Gastrocnemius medialis (tissue), 4 donors: ENCODE measurements at regions not wholly inside any gene's neighbourhood (a gene's known extent, or its start where the extent isn't known, plus 50 kb on each side); places are given as distances from the start of the nearest gene placed in this dataset.

Experiments
- ATAC-seq, 2 donors: fragments of 150-250 bp; one replicate each; pipeline ENCODE4 v1.9.1; 2016
- DNase-seq, 2 donors: peaks; one replicate each; pipeline ENCODE4 v3.0.0-alpha.2; 2019
- H3K27ac ChIP-seq, 4 donors: fragments of 200-600 bp; sonication (generic); 1 replicate in 1 of 4; 2 replicates in 3 of 4; pipeline ENCODE4 v1.5.1; 2016 to 2018; ENCODE audit warnings: mild to moderate bottlenecking in 2 of 4, moderate library complexity in 1 of 4
- H3K27me3 ChIP-seq, 3 donors: fragments of 200-600 bp; sonication (generic) in 2 of 3; 1 replicate in 1 of 3; 2 replicates in 2 of 3; pipeline versions ENCODE4 v1.5.1 to v1.6.0; 2016 to 2019; ENCODE audit warnings: mild to moderate bottlenecking in 1 of 3, moderate library complexity in 1 of 3
- H3K36me3 ChIP-seq, 2 donors: fragments of 200-600 bp; sonication (generic) in 1 of 2; one replicate each; pipeline ENCODE4 v1.5.1; 2017 to 2018
- H3K4me1 ChIP-seq, 2 donors: fragments of 200-600 bp; sonication (generic) in 1 of 2; one replicate each; pipeline ENCODE4 v1.5.1; 2016 to 2017; ENCODE audit warnings: mild to moderate bottlenecking in 2 of 2
- H3K4me3 ChIP-seq, 4 donors: fragments of 200-600 bp; sonication (generic) in 3 of 4; 1 replicate in 1 of 4; 2 replicates in 3 of 4; pipeline ENCODE4 v1.5.1; 2016 to 2019; ENCODE audit warnings: mild to moderate bottlenecking in 2 of 4
- H3K9me3 ChIP-seq, 3 donors: fragments of 200-600 bp; sonication (generic) in 2 of 3; 1 replicate in 1 of 3; 2 replicates in 2 of 3; pipeline ENCODE4 v1.5.1; 2016 to 2019
- CTCF ChIP-seq, 5 experiments: fragments of 450-650 bp in 3 of 5; fragments of 200-600 bp in 2 of 5; sonication (generic) in 2 of 5; IDR thresholded peaks in 4 of 5; conservative IDR thresholded peaks in 1 of 5; 1 replicate in 4 of 5; 2 replicates in 1 of 5; pipeline ENCODE4 v1.5.1; 2016 to 2019; ENCODE audit warnings: antibody characterized with exemption in 5 of 5, mild to moderate bottlenecking in 3 of 5, moderate library complexity in 3 of 5
- POLR2A ChIP-seq, 2 donors: fragments of 450-650 bp; IDR thresholded peaks; one replicate each; pipeline ENCODE4 v1.6.1; 2017; ENCODE audit warnings: antibody characterized with exemption in 2 of 2, mild to moderate bottlenecking in 2 of 2, moderate library complexity in 2 of 2
- in situ Hi-C, 4 donors: fragments of 200-750 bp; cut with MboI; loops; one replicate each; pipeline versions ENCODE4 v1.15.0 to v1.8.0; 2017; ENCODE audit warnings: low sequenced_read_pairs in 4 of 4
- intact Hi-C: fragments of 100-400 bp; cut with DNase I; formaldehyde crosslinking; loops from one replicate; pipeline ENCODE4 v1.15.1; 2023; ENCODE audit warnings: low total_unique reads

- no peaks in the 10 kb centered on the region for H3K4me1 ChIP-seq
These were observed 522.5 kb downstream of the ETV1 start for GRCh38 chr7:13466874-13467547.

GRCh38 chr7:13476881-13477444 lies 512.5 kb downstream of the ETV1 start:
- H3K4me3 ChIP-seq = no peak overlapping the region
- H3K27ac ChIP-seq = no peak overlapping the region
- intact Hi-C loops (no loop called here), in situ Hi-C loops (no loop called here)
- no peaks in the 10 kb centered on the region for H3K9me3 ChIP-seq
- ATAC-seq (no peak), DNase-seq (no peak)
- H3K36me3 ChIP-seq = no peaks in the 10 kb centered on the region
- no peaks in the 10 kb centered on the region for H3K27me3 ChIP-seq
- TF ChIP-seq POLR2A (IDR thresholded peaks at IDR 0.05) (no peak), CTCF (IDR thresholded peaks at IDR 0.05 in 4 of 5, conservative IDR thresholded peaks at IDR 0.05 in 1 of 5) (no peak)
- H3K4me1 ChIP-seq = no peaks in the 10 kb centered on the region

More at GRCh38 chr7:13466874-13467547, 522.5 kb downstream of the ETV1 start:
- H3K9me3 ChIP-seq = no peaks in the 10 kb centered on the region
- intact Hi-C loops = no loop called here
- no peak overlapping the region for H3K27ac ChIP-seq
- no peaks in the 10 kb centered on the region for H3K27me3 ChIP-seq
- H3K36me3 ChIP-seq = no peaks in the 10 kb centered on the region
- ATAC-seq (no peak), DNase-seq (no peak)
- in situ Hi-C loops = no loop called here
- no peak for TF ChIP-seq POLR2A (IDR thresholded peaks at IDR 0.05)
- TF ChIP-seq CTCF (IDR thresholded peaks at IDR 0.05 in 4 of 5, conservative IDR thresholded peaks at IDR 0.05 in 1 of 5) = no peak
- no peak overlapping the region for H3K4me3 ChIP-seq

GRCh38 chr7:13489386-13489785 lies 500.1 kb downstream of the ETV1 start:
- H3K4me3 ChIP-seq = no peak overlapping the region
- no peaks in the 10 kb centered on the region for H3K27me3 ChIP-seq
- no peak overlapping the region for H3K27ac ChIP-seq
- ATAC-seq (no peak), DNase-seq (no peak)
- TF ChIP-seq CTCF (IDR thresholded peaks at IDR 0.05 in 4 of 5, conservative IDR thresholded peaks at IDR 0.05 in 1 of 5) (no peak), POLR2A (IDR thresholded peaks at IDR 0.05) (no peak)
- in situ Hi-C loops = no loop called here
- no peaks in the 10 kb centered on the region for H3K36me3 ChIP-seq
- no peaks in the 10 kb centered on the region for H3K9me3 ChIP-seq
- intact Hi-C loops = no loop called here
- H3K4me1 ChIP-seq = no peaks in the 10 kb centered on the region

- DNase-seq (no peak), ATAC-seq (no peak)
- Histone ChIP-seq H3K36me3 (no peaks in the 10 kb centered on the region), H3K27ac (no peak overlapping the region), H3K27me3 (no peaks in the 10 kb centered on the region), H3K9me3 (no peaks in the 10 kb centered on the region), H3K4me3 (no peak overlapping the region), H3K4me1 (no peaks in the 10 kb centered on the region)
- intact Hi-C loops (no loop called here), in situ Hi-C loops (no loop called here)
- TF ChIP-seq CTCF (IDR thresholded peaks at IDR 0.05 in 4 of 5, conservative IDR thresholded peaks at IDR 0.05 in 1 of 5) (no peak), POLR2A (IDR thresholded peaks at IDR 0.05) (no peak)
These were observed 492.5 kb downstream of the ETV1 start for GRCh38 chr7:13496976-13497375.
